Stimulated activated CD8-positive, alpha-beta memory T cell treated with anti-CD3 and anti-CD28 coated beads, Interleukin-2, amount 100 ng/mL, for 48 hours (primary cell): ENCODE measurements at regions not wholly inside any gene's neighbourhood (a gene's known extent, or its start where the extent isn't known, plus 50 kb on each side); places are given as distances from the start of the nearest gene placed in this dataset.

Source experiments
- DNase-seq, 2 donors: peaks; one replicate each; pipeline ENCODE4 v3.0.0-alpha.2; 2020; ENCODE audit warnings: low read depth in 2 of 2

DNA sequence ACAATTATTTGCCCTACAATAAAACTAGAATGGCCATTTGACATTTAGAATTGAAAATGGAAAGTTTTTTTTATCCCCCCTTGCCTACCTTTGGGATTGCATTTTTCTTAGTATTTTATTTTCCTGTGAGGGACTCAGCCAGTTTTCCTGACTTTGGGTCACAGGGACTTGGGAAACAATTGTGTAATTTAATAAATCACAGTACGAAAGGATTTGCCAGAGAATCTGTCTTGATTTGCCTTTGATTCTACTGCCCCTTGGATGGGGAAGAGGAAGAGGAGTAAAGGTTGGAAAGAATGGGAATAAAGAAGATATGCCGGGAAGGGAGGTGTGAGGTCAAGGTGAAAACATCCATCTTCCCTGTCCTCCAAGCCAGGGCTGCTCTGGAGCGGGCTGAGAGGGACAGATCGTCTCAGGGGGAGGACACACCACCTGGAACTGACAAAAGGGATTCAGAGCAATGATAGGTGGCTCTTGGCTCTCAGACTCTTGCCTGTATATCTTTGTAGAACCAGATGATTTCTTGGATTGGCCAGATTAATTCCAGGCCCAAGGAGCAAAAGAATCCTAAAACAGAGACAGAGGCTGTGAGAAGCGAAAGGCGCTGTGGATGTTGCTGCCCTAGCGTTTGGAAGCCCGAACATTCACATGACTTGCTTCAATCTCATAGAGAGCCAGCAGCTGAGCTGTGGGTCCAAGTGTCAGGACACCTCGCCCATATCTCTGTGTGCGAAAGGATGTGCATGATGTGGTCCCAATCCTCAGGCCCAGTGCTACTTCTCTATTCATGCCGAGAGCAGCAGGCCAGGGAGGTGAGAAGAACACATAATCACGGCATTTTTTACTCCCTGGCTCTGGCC, 50.3 kb upstream of the ZEB1 start:
- DNase-seq = no peak
